K562 (cell line): ENCODE measurements at regions not wholly inside any gene's neighbourhood (a gene's known extent, or its start where the extent isn't known, plus 50 kb on each side); places are given as distances from the start of the nearest gene placed in this dataset.

Source experiments
- ATAC-seq: fragments of 200-7000 bp; cut with Tn5 transposase; 3 replicates; pipeline ENCODE4 v1.9.1; 2020; ENCODE audit warnings: moderate library complexity
- BruUV-seq: library from RNA; stranded (reverse); fragments of 400-500 nt; replicated peaks from 2 replicates; lab custom pipeline; 2021; lab: Mats Ljungman, UMichigan
- CTCF ChIA-PET: fragments of 300-600 bp; formaldehyde crosslinking; extraction: SDS; loops from one replicate; lab custom pipeline; 2021; ENCODE audit warnings: low intra/inter-chr PET ratio; lab: Yijun Ruan, JAX
- POLR2A ChIA-PET: fragments of 300-600, 350-650 bp; sonication (Branson Sonifier 250); formaldehyde crosslinking; extraction: SDS; loops from one replicate; lab custom pipeline; 2021; ENCODE audit warnings: antibody characterized with exemption, inconsistent platforms; lab: Yijun Ruan, JAX
- DNase-seq, 4 experiments: peaks; one replicate each; pipeline versions ENCODE4 v3.0.0 to v3.0.0-alpha.2; 2011 to 2018; ENCODE audit warnings: low spot score in 3 of 4, mixed read lengths in 3 of 4; ENCODE audit errors: extremely low read depth in 1 of 4
- FAIRE-seq: peaks from 2 replicates; lab custom pipeline; 2011; peaks lifted over from hg19 to GRCh38; lab: Jason Lieb, UNC
- H2AFZ ChIP-seq: 2 replicates; pipeline ENCODE4 v1.6.0; 2011; ENCODE audit warnings: low read depth, low read length, control low read depth, inconsistent platforms
- H3K27ac ChIP-seq: fragments of 200-600 bp; 3 replicates; pipeline ENCODE4 v1.8.0; 2011; ENCODE audit warnings: low read depth, mild to moderate bottlenecking, control low read depth, inconsistent platforms, low read length, moderate library complexity, mixed read lengths; ENCODE audit errors: extremely low read depth
- H3K27me3 ChIP-seq, 2 experiments: fragments of 300-600 bp in 1 of 2; 2 replicates in 1 of 2; 3 replicates in 1 of 2; pipeline versions ENCODE4 v1.6.0 to v1.8.0; 2011; ENCODE audit warnings: inconsistent platforms in 2 of 2, low read length in 2 of 2, mild to moderate bottlenecking in 1 of 2, mixed read lengths in 1 of 2, moderate library complexity in 1 of 2; ENCODE audit not compliant: control insufficient read depth in 2 of 2, insufficient read depth in 2 of 2
- H3K36me3 ChIP-seq: fragments of 300-600 bp; 3 replicates; pipeline ENCODE4 v1.8.0; 2011; ENCODE audit warnings: mild to moderate bottlenecking, low read length, inconsistent platforms; ENCODE audit not compliant: control insufficient read depth, insufficient read depth
- H3K4me1 ChIP-seq, 2 experiments: fragments of 200-600 bp in 1 of 2; replicated peaks in 1 of 2; 2 replicates in 1 of 2; 3 replicates in 1 of 2; pipeline versions ENCODE4 v1.5.1 to v1.8.0; 2011; ENCODE audit warnings: inconsistent platforms in 2 of 2, low read length in 2 of 2, mild to moderate bottlenecking in 1 of 2, mixed read lengths in 1 of 2, moderate library complexity in 1 of 2; ENCODE audit not compliant: control insufficient read depth in 2 of 2, insufficient read depth in 2 of 2
- H3K4me2 ChIP-seq: 2 replicates; pipeline ENCODE4 v1.6.1; 2011; ENCODE audit warnings: low read length, control low read depth, inconsistent platforms, mixed read lengths; ENCODE audit not compliant: insufficient read depth
- H3K4me3 ChIP-seq: fragments of 200-600 bp; sonication (generic), shearing (Covaris generic); 2 replicates; pipeline ENCODE4 v1.5.1; 2016; ENCODE audit warnings: control low read depth, inconsistent platforms
- H3K79me2 ChIP-seq: fragments of 200-600 bp; 3 replicates; pipeline ENCODE4 v1.8.0; 2011; ENCODE audit warnings: low read length, inconsistent platforms; ENCODE audit not compliant: control insufficient read depth, insufficient read depth
- H3K9ac ChIP-seq, 2 experiments: 2 replicates each; pipeline versions ENCODE4 v1.6.0 to v1.6.1; 2011; ENCODE audit warnings: low read depth in 2 of 2, low read length in 2 of 2, control low read depth in 1 of 2, inconsistent platforms in 1 of 2, mild to moderate bottlenecking in 1 of 2, mixed read lengths in 1 of 2; ENCODE audit not compliant: insufficient read depth in 1 of 2
- H3K9me1 ChIP-seq: one replicate; pipeline ENCODE4 v1.6.0; 2011; ENCODE audit warnings: inconsistent platforms, mild to moderate bottlenecking, low read length, moderate library complexity; ENCODE audit not compliant: control insufficient read depth, insufficient read depth
- H3K9me3 ChIP-seq: replicated peaks from 2 replicates; pipeline ENCODE4 v1.5.1; 2011; ENCODE audit warnings: low read depth, low read length, inconsistent platforms; ENCODE audit not compliant: control insufficient read depth, insufficient read depth
- H4K20me1 ChIP-seq: replicated peaks from 2 replicates; pipeline ENCODE4 v1.6.1; 2011; ENCODE audit warnings: low read length, inconsistent platforms, mixed read lengths; ENCODE audit not compliant: control insufficient read depth, insufficient read depth
- BCLAF1 ChIP-seq, 2 experiments: fragments of 450-650 bp in 1 of 2; IDR thresholded peaks; 2 replicates each; pipeline ENCODE4 v1.6.1; 2011 to 2017; ENCODE audit warnings: low read depth in 2 of 2, antibody characterized with exemption in 1 of 2, borderline replicate concordance in 1 of 2, low read length in 1 of 2, mild to moderate bottlenecking in 1 of 2, mixed read lengths in 1 of 2; ENCODE audit not compliant: control insufficient read depth in 1 of 2
- CBX5 ChIP-seq: IDR thresholded peaks from 2 replicates; pipeline ENCODE4 v1.6.1; 2014; ENCODE audit warnings: low read depth, borderline replicate concordance
- CHD4 ChIP-seq: fragments of 200-600 bp; sonication (generic); IDR thresholded peaks from 3 replicates; pipeline ENCODE4 v1.6.1; 2012; ENCODE audit warnings: low read depth, mild to moderate bottlenecking, mixed read lengths, low read length, inconsistent platforms; ENCODE audit not compliant: insufficient read depth, insufficient replicate concordance, poor library complexity, severe bottlenecking
- DDX20 ChIP-seq: fragments of 450-650 bp; IDR thresholded peaks from 2 replicates; pipeline ENCODE4 v1.6.1; 2016; ENCODE audit warnings: missing genetic modification characterization, low read depth, mild to moderate bottlenecking, missing compliant biosample characterization, moderate library complexity
- ESRRA ChIP-seq: fragments of 450-650 bp; IDR thresholded peaks from 2 replicates; pipeline ENCODE4 v1.6.1; 2014; ENCODE audit warnings: low read depth, mild to moderate bottlenecking, moderate library complexity, borderline replicate concordance
- FOXA3 ChIP-seq, 2 experiments: fragments of 450-650 bp in 1 of 2; sonication (generic) in 1 of 2; formaldehyde crosslinking; IDR thresholded peaks in 1 of 2; conservative IDR thresholded peaks in 1 of 2; 2 replicates each; pipeline versions ENCODE4 v1.4.0 to v1.8.0; 2020 to 2022; ENCODE audit warnings: mild to moderate bottlenecking in 2 of 2, missing genetic modification reagents in 1 of 2
- MLLT1 ChIP-seq, 2 experiments: fragments of 450-650 bp; IDR thresholded peaks; 2 replicates each; pipeline ENCODE4 v1.6.1; 2016
- NFYB ChIP-seq: IDR thresholded peaks from 2 replicates; pipeline ENCODE4 v1.6.1; 2011; ENCODE audit warnings: mild to moderate bottlenecking, moderate library complexity; ENCODE audit not compliant: insufficient read length; ENCODE audit errors: extremely low read depth
- NR0B1 ChIP-seq: fragments of 450-650 bp; IDR thresholded peaks from one replicate; pipeline ENCODE4 v1.6.1; 2018; ENCODE audit warnings: mild to moderate bottlenecking, moderate library complexity; ENCODE audit not compliant: partially characterized antibody
- PYGO2 ChIP-seq: fragments of 450-650 bp; IDR thresholded peaks from 2 replicates; pipeline ENCODE4 v1.6.1; 2016; ENCODE audit warnings: mild to moderate bottlenecking, missing genetic modification characterization, moderate library complexity, missing compliant biosample characterization
- RFX7 ChIP-seq: fragments of 250-450 bp; sonication (Bioruptor Pico); IDR thresholded peaks from 2 replicates; pipeline ENCODE4 v1.5.1; 2021; ENCODE audit warnings: mild to moderate bottlenecking
- TAF7 ChIP-seq: fragments of 450-650 bp; IDR thresholded peaks from 2 replicates; pipeline ENCODE4 v1.6.1; 2016; ENCODE audit warnings: missing genetic modification characterization, missing compliant biosample characterization
- VEZF1 ChIP-seq: fragments of 200-800 bp; sonication (Bioruptor generic); IDR thresholded peaks from 2 replicates; pipeline ENCODE4 v1.6.1; 2017; ENCODE audit warnings: missing genetic modification characterization, missing compliant biosample characterization
- ZNF217 ChIP-seq: sonication (generic); formaldehyde crosslinking; IDR thresholded peaks from 2 replicates; pipeline ENCODE4 v1.8.0; 2022; ENCODE audit warnings: mild to moderate bottlenecking, missing genetic modification reagents
- ZNF347 ChIP-seq: fragments of 450-650 bp; formaldehyde crosslinking; IDR thresholded peaks from 2 replicates; pipeline ENCODE4 v1.4.0; 2020; ENCODE audit warnings: low read depth, mild to moderate bottlenecking, moderate library complexity
- ZNF384 ChIP-seq: IDR thresholded peaks from 2 replicates; pipeline ENCODE4 v1.6.1; 2012; ENCODE audit warnings: low read depth, low read length, improper control_type of control experiment
- WGBS: fragments of 100-300 bp; shearing (Covaris generic); methylation state at CpG from one replicate; pipeline ENCODE4 v1.1.6; 2016; ENCODE audit warnings: low coverage, mixed read lengths; ENCODE audit not compliant: insufficient coverage; ENCODE audit errors: missing lambda C conversion rate; 5-methylcytosine and 5-hydroxymethylcytosine counted together
- in situ Hi-C: fragments of 300-500 bp; cut with MboI; formaldehyde crosslinking; loops from 4 replicates; pipeline ENCODE4 v1.15.0; 2018; ENCODE audit warnings: inconsistent platforms, mixed read lengths
- intact Hi-C: fragments of 100-400 bp; cut with micrococcal nuclease; formaldehyde crosslinking; loops from 2 replicates; pipeline ENCODE4 v1.14.2; 2022

- ChIA-PET CTCF (no interaction called here), POLR2A (no interaction called here)
- FAIRE-seq (no peak), ATAC-seq (no peak), DNase-seq (no peak)
- no peak overlapping the region for H3K4me3 ChIP-seq
- H3K36me3 ChIP-seq, result no peaks in the 10 kb centered on the region
- no peaks in the 10 kb centered on the region for H3K27me3 ChIP-seq
- no peak overlapping the region for H3K27ac ChIP-seq
- 0% methylated on average over 1 of the region's 2 CpGs for WGBS
- intact Hi-C loops, result no loop called here
- no peak overlapping the region for H2AFZ ChIP-seq
- no peak overlapping the region for H3K9ac ChIP-seq
- no peaks in the 10 kb centered on the region for H3K9me1 ChIP-seq
- H3K9me3 ChIP-seq, result no peaks in the 10 kb centered on the region
- BruUV-seq, result no TSS peak
- H3K79me2 ChIP-seq, result no peaks in the 10 kb centered on the region
- in situ Hi-C loops, result no loop called here
- no peak overlapping the region for H3K4me2 ChIP-seq
- no peaks in the 10 kb centered on the region for H3K4me1 ChIP-seq
- H4K20me1 ChIP-seq, result no peaks in the 10 kb centered on the region
- TF ChIP-seq FOXA3 (CRISPR knock-in tag; conservative IDR thresholded peaks at IDR 0.05 in 1 of 2, IDR thresholded peaks at IDR 0.05 in 1 of 2), result no peak
- no peak for TF ChIP-seq TAF7 (tag)
- TF ChIP-seq ESRRA, result no peak
- TF ChIP-seq MLLT1 (IDR thresholded peaks at IDR 0.05), result no peak
- TF ChIP-seq ZNF347 (CRISPR knock-in tag), result no peak
- TF ChIP-seq DDX20 (tag), result no peak
- TF ChIP-seq BCLAF1 (IDR thresholded peaks at IDR 0.05; ENCODE audit: borderline replicate concordance in 1 of 2, control insufficient read depth in 1 of 2, low read depth in 2 of 2, low read length in 1 of 2), result no peak
- no peak for TF ChIP-seq NFYB
- no peak for TF ChIP-seq CHD4
- TF ChIP-seq VEZF1, result no peak
- TF ChIP-seq PYGO2 (tag), result no peak
- TF ChIP-seq ZNF217 (CRISPR knock-in tag), result no peak
- no peak for TF ChIP-seq RFX7
- TF ChIP-seq CBX5, result no peak
- TF ChIP-seq ZNF384, result no peak
- no peak for TF ChIP-seq NR0B1
Measured at GRCh38 chr13:86918682-86919081, 752.5 kb upstream of the SLITRK5 start.
